HG03432 (cell line): ENCODE measurements at regions not wholly inside any gene's neighbourhood (a gene's known extent, or its start where the extent isn't known, plus 50 kb on each side); places are given as distances from the start of the nearest gene placed in this dataset.
"Not testable (repeated sequence)": the region's sequence is repeated elsewhere in the genome, so short reads cannot be mapped to it uniquely, and the experiment has no call there.

Experiments used
- ATAC-seq: cut with Tn5 transposase; IDR thresholded peaks from one replicate; pipeline ENCODE4 v1.9.1; 2021; ENCODE audit warnings: mild to moderate bottlenecking, moderate library complexity; ENCODE audit not compliant: unreplicated experiment

DNA sequence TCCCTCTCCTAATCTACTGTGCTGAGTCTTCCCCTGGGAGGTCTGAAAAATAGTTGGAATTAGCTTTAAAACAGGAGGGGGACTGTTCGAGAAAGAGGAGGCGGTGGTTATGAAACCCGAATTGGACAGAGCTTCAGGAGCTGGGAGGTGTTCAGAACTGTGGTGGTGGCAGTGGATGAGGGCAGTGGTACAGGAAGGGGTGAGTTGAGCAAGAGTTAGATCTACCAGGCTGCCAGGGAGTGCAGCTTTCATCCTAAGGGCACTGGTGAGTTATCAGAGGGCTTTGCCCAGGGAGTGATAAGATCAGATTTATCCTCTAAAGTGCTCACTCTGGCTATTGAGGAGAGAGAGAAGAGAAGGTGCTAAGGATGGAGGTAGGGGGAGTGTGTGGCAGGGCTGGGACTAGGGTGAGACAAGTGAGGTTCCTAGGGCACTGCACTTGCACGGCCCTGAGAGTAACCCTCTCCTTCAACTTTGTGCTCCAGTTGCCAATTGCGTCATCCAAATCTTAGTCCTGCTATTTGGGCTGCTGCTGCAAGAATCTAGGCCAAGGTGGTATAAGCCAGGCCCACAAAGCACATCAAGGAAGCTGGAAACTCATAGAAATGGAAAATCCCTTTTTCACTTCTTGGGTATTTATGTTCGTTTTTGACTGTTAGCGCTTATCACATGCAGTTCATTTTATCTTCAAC, 540.3 kb downstream of the XYLT1 start:
- no peak for ATAC-seq

DNA sequence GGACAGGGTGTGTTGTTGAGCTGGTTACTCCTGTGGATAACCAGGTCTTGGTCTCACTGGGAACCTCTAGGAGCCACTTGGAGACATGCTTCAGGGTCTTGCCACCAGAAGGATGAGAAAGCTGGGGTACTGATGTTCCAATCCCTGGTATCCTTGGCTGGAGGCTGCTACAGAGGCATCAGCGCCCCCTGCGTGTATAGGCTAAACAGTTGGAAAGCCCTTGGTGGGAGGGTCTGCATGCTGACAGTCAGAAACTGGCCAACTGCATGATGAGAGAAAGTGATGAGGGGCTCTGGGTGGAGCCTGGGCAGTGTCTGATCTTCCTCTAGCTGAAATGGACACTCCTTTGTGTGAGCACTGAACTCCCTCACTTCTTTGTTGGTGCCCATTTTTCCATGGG, 536.9 kb downstream of the XYLT1 start:
- ATAC-seq = no peak

DNA sequence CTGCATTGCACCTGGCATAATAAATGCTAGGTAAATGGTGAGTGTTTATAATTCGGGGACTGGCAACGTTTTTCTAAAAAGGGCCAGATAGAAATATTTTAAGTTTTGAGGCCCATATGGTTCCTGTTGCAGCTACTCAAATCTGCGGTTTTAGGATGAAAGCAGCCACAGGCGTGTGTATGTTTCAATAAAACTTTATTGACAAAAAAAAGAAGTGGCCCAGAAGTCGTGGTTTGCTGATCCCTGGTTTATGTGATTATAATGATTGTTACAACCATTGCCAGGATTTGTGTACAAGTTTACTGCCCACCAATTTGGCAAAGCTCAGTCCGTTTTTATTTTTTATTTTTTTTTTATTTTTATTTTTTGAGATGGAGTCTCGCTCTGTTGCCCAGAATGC, 536.1 kb downstream of the XYLT1 start:
- no peak for ATAC-seq

DNA sequence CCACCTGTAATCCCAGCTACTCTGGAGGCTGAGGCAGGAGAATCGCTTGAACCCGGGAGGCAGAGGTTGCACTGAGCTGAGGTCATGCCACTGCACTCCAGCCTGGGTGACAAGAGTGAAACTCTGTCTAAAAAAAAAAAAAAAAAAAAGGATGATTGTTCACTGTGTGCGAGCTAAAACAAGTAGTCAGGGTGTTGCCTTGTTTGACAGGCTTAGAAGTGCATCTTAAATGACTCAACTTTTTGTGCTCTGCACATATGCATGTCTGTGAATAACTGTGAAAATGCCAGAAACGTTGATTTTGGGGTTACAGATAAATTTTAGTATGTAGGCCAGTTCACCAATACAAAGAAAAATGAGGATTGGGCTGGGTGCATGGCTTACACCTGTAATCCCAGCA, 534.9 kb downstream of the XYLT1 start:
- ATAC-seq = not testable (repeated sequence)

DNA sequence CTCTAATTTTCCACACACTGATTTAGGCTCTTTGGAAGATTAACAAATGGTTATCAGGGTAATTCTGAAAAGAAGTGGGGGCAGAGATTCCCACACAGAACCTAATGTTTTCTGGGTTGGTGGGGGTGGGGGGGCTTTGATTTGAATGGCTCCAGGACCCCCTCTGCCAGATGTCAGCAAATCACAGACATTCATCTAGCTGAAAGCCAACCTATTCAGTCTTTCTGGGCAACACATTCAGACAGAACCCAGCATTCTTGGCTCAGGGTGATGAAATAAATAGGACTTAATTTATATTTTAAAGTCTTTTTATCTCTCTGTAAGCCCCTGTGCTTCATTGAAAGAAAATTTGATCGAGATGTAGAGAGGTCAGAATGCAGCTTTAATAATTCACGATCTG, 533.2 kb downstream of the XYLT1 start:
- ATAC-seq = no peak

DNA sequence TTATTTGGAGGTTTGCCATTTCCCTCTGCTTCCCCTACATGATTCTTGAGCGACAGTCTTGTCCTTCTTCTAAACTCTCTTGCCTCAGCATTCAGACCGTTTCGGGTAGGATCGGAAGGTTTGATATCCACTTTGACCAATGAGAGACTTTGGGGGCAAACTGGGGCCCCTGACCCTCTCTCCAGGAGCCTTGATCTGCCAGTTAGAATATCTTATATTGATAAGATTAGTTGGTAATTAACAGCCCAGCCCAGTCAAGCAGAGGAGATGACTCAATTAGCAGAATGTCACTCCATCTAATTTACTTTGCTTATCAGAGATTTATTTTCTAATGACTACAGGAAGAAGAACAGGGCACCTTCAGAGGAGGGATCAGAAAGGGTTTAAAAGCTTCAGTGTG, 532.8 kb downstream of the XYLT1 start:
- ATAC-seq = no peak

DNA sequence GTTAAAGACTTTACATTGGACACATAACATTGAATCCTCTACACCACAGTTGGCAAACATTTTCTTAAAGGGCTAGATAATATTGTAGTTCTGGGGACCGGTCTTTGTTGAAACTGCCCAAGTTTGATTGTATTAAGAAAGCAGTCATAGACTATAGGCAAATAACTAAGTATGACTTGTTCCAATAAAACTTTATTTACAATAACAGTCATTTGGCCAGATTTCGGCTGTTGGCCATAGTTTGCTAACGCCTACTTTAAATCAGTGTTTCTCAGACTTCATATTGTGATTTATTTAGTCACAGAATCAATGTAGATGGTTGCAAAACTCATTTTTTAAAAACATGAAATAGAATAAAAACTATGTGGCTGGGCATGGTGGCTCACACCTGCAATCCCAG, 531.8 kb downstream of the XYLT1 start:
- no peak for ATAC-seq

DNA sequence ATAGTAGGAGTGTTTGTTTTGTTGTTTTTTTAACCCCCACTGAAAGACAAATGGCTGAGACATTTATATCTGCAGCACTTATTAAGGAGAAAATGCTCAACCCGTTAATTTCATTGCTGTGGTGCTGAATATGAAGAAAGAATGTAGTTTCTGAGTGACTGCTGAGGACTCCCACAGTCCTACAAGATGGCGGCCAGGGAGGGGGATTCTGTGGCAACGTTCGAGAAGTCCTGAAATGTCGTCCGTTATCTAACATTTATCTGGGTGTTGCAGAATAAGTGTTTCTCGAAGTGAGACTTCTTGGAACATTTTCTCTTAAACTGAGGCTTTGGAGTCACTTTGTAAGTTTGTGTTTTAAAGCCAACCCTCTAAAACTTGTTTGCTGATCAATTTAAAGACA, 530.4 kb downstream of the XYLT1 start:
- ATAC-seq = no peak

DNA sequence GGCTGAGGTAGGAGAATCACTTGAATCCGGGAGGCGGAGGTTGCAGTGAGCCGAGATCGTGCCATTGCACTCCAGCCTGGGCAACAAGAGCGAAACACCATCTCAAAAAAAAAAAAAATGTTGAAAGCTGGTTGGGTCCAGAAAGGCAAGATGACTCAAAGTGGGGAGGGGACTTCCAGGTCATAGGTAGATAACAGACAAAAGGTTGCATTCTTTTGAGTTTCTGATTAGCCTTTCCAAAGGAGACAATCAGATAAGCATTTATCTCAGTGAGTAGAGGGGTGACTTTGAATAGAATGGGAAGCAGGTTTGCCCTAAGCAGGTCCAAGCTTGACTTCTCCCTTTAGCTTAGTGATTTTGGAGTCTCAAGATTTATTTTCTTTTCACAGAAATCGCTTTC, 527.9 kb downstream of the XYLT1 start:
- ATAC-seq = not testable (repeated sequence)

DNA sequence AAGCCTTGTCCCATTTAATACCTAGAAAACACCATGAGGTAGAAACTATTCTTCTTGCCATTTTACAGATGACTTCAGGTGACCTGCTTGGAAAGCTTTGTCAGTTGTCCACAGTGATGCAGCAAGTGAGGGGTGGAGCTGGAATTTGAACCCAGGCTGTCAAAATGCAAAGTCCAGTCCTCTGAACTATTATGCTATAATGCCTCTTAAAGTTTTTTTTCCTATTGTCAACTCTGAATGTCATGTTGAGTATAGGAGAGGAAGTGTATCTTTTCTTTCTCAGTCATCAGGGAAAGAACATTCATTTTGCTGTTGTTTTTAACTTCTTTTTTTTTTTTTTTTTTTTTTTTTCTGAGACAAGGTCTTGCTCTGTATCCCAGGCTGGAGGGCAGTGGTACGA, 525.6 kb downstream of the XYLT1 start:
- no peak for ATAC-seq

DNA sequence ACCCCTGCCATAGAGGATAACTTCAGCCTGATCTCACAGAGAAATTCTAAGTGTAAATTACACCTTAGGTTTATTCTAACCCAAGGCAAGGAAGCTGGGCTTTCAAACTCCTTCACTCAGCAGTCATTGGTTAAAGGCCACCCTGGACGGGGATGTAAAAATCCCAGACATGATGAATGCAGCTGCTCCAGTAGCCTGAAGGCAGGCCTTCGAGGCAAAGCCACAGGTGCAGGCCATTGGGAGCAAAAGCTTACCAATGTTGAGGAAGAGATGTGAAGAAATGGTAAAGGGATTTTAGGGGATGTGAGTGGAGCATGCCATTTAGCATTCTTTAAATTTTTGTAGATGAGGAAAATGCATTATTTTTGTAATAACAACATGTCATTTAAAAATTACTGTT, 514.4 kb downstream of the XYLT1 start:
- no peak for ATAC-seq

DNA sequence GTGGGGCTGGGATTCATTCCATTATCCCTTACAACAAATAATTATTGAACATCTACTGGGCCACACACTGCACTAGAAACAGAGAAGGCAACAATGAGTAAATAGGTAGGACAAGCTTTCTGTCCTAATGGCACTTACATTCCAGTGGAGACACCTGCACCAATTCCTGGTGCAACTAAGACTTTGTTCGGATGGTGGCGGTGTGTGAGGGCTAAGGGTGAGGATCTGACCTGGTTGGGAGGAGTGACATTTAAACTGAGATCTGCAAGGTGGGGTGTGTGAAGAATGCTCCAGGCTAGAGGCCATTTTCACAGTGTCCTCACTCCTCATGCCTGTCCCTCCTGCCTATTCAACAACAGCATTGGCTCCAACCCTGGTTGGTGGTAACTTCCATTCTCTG, 510.0 kb downstream of the XYLT1 start:
- ATAC-seq = no peak

DNA sequence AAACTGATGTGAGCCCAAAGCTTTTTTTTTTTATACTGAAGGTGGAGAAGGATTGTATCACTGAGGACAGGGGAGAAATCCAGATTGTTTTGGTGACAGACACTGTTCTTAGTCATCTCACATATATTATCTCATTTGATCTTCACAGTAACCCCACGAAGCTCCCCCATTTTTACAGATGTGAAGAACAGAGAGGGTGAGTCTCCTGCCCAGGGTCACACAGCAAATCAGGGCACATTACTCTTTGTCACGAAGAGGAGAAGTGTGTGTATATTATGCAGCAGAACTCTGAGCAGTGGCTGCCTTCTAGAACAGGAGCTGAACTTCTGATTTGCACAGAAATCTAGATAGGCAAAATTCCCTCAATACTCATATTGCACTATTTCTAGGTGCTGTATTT, 504.3 kb downstream of the XYLT1 start:
- ATAC-seq = no peak

DNA sequence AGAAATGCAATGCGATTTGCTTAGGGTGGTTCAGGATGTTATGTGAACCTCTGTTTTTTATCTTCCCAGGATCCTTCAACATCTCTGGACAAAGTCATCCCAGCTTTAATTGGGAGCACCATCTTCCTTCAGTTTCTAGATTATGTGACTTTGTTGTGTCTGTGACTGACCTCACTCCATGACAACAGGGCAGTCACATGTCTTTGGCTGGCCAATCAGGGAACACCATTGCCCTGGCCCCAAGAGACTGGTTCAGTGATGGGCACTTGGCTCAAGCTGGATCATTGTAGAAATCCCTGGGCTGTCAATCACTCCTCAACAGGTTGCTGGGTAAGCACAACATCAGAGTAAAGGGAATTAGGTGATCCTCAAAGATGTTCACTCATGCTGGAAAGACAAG, 499.7 kb downstream of the XYLT1 start:
- ATAC-seq = no peak

DNA sequence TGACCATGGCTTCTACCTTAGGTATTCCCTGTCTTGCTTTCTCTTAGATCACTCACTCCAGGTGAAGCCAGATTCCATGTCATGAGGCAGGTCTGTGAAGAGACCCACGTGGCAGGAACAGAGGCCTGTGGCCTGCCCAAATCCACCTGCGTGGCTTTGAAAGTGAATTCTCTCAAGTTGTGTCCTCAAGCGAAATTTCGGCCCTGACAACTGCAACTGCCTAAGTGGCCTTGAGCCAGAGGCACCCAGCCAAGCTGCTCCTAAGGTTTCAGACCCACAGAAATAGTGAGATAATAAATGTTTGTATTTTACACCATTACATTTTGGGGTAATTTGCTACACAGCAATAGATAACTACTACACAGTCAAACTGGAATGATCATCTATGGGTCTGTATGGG, 497.9 kb downstream of the XYLT1 start:
- no peak for ATAC-seq

DNA sequence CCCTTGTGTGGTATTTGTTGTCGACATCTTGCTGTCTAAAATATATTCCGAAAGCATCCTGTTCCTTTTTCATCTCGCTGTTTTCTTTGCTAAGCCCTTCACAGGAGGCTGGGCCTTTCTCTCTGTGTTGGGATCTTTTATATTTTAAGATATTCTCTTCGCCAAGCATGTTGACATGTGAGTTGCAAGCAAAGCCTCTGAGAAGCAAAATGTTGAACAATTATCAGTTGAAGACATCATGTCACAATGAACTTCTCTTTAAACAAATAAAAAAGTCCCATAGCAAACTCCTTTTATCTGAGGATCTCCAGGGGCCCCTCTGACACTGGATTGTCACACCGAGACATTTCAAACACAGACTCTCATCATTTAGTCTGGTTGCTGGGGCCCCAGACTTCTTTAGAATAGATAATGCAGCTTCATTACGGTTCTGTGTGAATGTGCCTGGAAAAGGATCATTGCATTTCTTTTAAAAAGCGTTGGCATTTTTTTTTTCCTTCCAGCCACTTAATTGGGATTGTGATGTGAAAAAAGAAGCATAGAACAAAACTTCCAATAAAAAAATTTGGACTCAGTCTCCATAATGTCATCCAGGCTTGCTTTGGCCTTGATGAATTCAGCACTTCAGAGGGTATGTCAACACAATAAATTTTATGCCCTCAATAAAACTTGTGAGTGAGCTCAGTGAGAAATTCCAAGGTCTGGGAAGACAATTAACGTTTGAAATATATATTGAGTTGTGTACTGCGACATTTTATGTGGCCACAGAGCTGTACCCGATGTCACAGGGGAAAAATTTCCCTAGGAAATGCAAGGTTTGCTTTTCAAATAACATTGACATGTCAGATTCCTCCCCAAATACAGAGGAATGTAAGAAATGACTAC, 496.8 kb downstream of the XYLT1 start:
- ATAC-seq = no peak

DNA sequence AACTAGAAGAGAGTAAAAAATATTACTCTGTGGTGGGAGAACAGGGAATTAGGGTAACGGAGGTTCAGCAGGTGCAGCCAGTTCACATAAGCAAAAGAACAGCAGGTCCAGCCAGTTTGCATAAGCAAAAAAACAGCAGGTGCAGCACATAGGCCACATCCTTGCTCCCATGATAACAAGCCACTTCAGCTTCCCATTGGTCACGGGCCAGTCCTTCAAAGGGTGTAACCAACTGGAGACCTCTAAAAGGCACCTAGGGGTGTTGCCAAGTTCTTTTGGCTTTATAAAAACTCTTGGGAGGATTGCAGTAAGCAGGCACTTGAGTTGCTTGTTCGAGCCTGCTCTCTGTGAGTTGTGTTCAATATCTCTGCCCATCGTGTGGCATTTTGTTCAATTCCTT, 488.1 kb downstream of the XYLT1 start:
- ATAC-seq = no peak

DNA sequence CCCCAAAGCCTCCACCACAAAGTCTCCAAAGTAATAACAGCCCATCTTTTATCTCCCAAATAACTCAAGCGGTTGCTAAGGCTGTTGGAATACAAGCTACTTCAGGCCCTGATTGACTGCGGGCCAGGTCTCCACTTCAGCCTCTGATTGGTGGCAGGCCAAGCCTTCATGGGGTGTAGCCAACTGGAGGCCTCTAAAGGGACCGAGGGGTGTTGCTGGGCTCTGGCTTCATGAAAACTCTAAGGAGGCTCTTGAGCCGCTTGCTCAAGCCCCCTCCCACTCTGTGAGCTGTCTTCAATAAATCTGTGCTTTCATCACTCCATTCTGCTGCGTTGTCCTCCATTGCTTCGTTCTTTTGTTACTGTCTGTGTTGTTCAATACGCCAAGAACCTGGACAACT, 487.2 kb downstream of the XYLT1 start:
- ATAC-seq = no peak

DNA sequence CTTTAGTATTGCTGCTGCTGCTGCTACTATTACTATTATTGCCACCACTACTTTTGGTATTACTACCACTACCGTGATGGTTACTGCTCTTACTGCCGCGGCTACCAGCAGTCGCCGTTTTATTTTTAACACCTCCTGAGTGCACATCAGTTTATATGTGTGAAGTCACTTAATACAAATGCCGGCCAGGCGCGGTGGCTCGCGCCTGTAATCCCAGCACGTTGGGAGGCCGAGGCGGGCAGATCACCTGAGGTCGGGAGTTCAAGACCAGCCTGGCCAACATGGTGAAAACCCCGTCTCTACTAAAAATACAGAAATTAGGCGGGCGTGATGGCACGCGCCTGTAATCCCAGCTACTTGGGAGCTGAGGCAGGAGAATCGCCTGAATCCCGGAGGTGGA, 486.7 kb downstream of the XYLT1 start:
- not testable (repeated sequence) for ATAC-seq

DNA sequence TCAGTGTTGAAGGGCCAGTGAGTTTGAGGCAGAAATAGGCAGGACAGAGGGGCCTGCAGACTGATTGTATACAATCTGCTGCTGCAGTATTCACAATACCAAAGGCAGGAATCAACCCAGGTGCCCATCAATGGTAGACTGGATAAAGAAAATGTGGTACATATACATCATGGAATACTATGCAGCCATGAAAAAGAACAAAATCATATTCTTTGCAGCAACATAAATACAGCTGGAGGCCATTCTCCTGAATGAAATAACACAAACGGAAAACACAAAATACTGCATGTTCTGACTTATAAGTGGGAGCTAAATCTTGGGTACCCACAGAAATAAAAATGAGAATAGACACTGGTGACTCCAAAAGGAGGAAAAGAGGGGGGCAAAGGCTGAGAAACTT, 485.1 kb downstream of the XYLT1 start:
- no peak for ATAC-seq

DNA sequence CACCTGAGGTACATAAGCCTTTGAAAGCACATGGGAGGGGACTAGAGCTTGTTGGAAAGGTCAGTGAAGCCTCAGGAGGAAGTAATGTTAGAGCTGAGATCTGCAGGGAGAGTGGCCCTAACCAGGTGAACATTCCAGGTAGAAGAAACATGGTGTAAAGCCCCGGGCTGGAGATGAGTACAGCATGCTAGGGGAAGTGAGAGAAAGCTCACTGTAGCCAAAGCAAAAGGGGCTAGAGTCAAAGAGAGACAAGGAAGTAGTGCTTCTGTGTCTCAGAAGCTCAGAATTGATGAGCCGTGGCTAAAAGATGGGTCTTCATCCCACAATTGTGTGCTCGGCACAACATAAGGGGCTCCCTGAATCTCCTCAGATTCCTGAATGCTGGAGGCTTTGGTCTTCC, 481.8 kb downstream of the XYLT1 start:
- ATAC-seq = no peak

DNA sequence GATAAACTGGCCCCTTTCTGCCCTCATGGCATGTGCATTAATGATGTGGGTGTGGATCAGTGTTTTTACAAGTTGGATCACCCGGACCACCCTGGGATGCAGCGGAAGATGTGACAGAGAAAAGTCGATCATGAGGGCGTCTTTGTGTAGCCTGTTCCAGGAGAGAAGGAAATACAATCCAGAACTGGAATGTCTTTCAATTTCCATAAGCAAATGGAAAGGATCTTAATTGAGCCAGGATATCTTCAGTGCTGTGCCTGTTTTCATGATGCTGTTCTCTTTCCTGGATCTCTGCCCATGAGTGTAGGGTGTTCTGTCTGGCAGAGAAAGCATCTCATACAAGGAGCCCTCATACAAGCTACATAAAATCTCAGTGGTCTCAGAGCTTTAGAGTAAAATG, 481.4 kb downstream of the XYLT1 start:
- no peak for ATAC-seq

DNA sequence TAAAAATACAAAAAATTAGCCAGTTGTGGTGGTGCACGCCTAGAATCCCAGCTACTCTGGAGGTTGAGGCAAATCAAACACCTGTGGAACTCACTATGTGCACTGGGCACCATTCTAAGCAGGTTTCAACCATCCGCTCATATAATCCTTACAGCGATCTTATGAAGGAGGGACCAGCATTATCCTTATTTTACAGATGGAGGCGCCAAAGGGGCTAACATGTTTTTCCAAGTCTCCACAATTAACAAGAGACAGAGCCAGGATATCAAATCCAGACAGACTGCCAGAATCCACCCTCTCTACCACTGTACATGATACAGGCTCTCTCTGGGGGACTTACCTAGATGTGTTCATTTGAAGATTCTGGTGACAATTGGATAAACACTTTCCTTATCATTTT, 479.0 kb downstream of the XYLT1 start:
- no peak for ATAC-seq
